SW 1271 (cell line): ENCODE measurements at regions not wholly inside any gene's neighbourhood (a gene's known extent, or its start where the extent isn't known, plus 50 kb on each side); places are given as distances from the start of the nearest gene placed in this dataset.

Source experiments
- DNase-seq, 2 experiments: peaks; one replicate each; lab custom pipeline; 2025; lab: John Stamatoyannopoulos, UW

DNA sequence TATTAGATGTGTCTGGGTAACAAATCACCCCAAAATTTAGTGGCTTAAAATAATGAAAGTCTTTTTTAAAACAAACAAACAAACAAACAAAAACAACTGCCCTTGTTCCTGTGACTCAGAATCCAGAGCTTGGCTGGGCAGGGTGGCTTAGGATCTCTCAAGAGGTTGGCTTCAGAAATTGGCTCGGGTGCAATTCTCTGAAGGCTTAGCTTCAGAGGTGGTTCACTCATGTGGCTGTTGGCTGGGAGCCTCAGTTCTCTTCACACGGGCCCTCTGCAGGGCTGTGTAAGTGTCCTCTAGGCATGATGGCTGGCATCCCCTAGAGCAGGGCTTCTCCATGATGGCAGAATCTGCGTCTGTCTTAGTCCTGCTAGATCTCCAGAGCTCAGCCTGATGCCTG is 179.9 kb upstream of the BCOR start:
- no peak for DNase-seq

DNA sequence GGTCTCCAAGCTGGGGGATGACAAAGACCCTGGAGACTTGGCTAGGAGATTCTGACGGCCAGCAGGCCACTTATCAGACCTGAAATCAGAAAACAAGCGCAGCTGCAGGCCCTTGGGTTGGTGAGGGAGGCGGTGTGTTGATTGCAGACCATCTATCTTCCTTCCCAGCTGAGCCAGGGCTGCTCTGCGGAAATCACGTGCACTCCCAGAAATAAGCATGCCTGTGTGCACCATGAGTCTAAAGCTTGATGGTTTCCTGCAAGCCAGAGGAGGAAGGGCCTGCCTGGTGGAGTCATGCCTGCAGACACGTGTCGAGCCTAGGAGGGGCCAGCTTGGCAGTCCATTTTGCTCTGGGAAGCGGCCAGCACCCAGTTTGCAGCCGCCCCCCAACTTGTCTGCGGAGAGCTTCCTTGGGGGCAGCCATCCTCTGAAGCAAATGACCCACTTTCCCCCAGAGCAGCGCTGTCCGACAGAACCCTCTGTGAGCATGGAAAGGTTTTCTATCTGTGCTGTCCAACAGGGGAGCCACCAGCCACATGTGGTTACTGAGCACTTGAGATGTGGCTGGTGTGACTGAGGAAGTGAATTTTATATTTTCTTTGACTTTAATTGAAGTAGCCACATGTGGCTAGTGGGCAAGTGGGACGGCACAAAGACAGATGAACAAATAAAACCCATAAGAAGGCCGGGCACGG is 175.7 kb upstream of the BCOR start:
- no peak for DNase-seq

DNA sequence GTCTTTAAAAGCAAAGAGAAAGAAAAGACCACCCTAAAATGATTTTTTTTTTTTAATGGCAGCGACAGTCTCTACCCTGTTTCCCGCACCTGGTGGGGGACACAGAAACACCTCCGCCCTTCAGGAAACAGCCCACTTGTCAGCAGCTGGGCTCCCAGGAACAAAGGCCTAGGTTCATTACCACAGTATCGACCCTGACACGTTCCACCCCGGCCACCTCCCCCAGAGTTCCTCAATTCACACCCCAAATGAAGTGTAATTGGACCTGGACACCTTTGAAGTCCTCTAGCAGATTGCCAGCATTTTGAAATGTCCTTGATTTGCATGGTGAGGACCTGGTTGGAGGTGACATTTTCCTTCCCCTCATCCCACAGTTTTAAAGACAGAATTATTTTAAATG is 175.0 kb upstream of the BCOR start:
- no peak for DNase-seq

DNA sequence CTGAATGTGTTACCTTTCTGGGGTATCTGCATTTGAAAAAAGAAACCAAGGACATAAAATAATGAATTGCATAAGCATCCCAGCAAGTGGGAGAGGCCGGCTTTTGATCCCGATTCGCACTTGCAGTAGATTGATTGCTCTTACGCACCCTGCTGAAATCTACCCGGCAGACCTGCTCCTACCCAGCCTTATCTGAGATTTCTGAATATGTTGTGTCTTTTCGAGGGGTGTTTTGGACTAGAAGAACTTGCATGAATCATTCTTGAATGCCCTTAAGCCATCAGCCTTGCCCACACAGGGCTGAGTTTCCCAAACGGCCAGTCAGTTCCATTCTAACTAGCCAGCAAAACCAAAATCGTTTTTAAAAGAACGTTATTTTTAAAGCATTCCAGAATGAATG is 174.4 kb upstream of the BCOR start:
- DNase-seq, result no peak

DNA sequence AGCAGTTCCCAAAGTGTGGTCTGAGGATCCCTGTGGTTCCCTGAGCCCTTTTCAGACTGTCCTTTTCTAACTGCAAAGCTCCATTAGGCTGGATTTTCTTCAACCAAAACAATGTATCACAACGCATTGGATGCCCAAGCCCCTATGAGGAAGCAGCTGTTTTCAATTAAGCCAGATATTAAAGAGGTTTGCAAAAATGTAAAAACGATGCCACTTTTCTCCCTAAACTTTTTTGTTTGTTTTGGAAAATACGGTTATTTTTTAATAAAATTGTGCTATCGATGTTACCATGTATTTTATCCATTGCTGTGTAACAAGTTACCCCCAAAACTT is 170.4 kb upstream of the BCOR start:
- no peak for DNase-seq

DNA sequence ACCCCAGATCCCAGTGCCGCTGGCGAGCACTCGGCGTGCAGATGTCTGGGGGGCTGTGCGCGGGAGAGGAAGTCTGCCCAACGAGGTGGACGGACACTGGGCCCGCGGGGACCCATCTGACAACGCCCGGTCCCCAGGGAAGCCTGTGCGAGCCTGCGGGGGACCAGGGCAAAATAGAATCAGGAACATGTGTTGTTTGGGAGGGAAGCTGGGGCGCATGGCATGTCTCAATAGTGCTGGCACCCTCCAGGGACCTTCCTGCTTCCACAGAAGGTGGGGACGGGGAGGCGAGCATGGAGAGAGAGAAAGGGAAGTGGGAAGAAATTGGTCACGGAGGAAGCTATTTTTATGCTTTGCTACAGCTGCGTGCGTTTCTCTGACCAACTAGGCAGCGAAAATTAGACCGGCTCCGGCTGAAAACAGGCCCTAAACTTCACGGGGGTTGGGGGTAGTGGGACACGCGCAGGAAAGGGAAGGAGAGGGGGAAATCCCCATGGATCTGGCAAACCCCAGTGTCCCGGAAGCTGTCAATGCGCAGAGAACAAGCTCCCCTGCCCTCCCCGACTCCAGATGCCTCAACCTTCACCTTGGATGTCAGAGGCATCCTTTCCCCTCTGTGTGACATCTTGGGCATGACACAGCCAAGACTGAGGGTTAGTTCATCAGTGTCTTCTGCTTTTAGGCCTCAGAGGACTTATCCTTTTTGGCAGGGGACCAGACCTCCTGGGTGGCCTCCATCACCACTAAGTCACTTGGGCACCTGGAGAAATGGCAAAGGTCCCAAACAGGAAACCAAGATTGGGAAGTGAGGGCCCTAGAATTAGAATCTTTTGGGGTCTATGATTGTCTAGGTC is 169.8 kb upstream of the BCOR start:
- DNase-seq, result no peak

DNA sequence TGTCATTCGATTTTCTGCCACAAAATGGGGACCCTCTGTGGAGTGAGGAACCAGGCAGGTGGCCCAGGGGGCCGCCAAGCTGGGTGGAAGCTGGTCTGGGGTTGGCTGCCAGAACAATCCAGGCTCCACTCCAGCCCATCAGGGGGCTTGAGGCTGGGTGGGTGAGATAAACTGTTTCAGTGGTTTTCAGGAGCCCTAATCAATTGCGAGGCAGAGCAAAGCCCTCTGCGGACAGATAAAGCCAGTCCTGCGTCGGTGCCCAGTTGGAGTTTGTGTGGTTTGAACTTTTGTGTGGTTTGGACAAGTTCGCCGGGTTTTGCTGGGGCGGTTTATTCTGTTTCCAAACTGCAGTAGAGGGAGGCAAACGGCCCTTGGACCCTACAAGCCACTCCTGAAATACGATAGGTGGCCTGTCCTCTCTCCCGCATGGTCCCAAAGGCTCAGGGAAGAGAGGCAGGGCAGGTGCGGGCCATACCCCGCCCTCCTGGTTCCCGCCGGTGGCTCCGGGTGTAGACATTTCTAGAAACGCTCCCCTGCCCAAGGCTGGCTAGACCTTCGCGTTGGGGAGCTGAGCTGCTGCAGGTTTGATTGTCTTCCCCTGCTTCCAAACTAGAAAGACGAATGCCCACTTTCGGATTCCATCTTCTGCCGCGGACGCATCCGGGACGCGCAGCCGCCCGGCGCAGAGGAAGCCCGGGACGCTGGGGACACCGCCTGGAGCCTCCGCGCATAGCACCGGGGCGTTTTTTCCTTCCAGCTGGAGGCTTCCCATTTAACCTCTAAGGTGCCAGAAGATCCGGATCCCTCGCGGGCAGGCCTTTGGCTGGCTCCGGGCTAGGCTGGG is 169.0 kb upstream of the BCOR start:
- peak in 1 of 2 experiments; percentile 22 for DNase-seq

DNA sequence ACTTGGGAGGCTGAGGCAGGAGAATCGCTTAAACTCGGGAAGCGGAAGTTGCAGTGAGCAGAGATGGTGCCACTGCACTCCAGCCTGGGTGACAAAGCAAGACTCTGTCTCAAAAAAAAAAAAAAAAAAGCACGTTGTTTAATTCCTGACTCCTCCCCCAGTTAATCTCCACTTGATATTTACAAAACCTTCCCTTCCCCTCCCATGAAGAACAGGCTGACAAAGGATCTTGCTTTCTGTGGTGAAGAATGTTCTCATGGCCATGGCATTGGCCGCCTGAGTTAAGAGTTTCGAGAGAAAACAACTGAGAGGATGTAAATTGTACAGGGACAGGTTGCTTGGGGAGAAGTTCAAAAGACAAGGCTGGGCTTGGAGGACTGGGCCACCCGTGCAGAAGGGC is 168.2 kb upstream of the BCOR start:
- no peak for DNase-seq

DNA sequence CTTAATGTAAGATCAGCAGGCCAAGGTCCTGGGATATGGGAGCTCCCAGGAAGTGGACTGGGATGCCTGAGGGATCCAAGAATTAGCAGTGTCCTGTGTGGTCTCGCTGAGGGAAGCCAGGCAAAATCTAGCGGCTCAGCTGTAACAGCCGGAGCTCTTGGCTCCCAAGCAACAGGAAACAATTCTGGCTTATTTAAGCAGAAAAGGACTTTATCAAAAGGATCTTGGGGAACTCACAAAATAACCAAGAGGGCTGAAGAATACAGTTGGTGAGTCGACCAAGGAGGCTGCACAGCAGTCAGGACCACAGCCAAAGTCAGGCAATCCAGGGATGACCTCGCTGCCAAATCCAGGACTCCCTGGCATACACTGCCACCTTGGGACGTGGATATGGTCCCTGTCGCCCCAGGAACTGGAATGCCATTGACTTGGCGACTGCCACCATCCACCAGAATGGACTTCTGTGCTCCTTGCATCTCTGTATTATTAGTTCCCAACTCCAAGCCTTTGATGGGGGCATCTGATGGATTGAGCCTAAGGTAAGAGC is 165.3 kb upstream of the BCOR start:
- no peak for DNase-seq

DNA sequence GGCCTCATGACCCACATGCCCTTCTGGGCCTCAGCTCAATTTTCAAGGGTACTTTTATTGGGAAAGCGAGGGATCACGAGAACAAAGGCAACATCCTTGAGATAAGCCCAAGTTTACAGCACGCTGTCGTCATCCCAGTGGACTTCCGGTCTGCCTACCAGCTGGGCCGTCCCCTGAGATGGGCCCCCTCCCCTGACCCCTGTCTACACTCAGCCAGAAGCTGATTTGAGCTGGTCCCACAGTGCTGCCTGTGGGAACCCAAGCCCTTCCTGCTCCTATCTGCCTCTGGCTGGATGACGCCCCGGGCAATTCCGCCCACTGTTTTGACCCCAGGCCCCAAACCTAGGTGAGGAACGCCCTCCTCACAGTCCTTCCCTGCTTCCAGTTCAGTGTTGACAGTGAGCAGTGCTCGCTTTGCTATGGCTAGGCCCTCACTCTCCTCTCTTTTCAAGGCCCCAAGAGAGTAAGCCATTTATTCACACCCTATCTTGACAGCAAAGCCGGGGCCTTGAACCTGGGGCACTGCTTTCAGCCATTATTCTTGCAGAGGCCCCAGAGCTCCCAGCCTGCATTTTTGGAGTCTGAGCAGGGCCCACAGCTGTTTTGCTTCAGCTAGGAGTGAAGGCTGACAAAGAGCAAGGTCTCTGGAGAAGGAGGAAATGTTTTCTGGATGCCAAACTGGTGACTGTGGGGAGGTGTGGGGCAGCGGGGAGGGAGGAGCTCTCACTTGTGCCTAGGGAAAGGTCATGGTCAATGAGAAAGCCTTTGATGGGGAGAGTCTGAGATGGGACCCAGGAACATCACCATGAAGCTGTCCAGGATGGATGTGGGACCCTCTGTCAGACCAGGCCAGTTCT is 164.6 kb upstream of the BCOR start:
- peak; percentile 3 to 9 for DNase-seq

DNA sequence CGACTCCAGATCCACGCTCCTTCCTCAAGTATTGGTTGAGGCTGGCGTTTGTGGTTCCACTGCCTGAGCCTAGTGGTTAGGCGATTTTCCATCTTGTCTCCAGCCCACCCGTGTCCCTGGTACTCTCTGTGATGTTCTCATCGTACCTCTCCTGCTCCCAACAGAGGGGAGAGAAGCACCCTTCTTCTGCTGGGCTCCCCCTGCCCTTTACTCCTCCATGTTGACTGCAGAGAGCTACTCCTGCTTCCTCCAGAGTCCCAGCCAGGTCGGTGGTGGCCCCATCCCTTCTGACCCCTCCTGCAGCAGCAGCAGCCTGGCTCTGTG is 164.0 kb upstream of the BCOR start:
- no peak for DNase-seq

DNA sequence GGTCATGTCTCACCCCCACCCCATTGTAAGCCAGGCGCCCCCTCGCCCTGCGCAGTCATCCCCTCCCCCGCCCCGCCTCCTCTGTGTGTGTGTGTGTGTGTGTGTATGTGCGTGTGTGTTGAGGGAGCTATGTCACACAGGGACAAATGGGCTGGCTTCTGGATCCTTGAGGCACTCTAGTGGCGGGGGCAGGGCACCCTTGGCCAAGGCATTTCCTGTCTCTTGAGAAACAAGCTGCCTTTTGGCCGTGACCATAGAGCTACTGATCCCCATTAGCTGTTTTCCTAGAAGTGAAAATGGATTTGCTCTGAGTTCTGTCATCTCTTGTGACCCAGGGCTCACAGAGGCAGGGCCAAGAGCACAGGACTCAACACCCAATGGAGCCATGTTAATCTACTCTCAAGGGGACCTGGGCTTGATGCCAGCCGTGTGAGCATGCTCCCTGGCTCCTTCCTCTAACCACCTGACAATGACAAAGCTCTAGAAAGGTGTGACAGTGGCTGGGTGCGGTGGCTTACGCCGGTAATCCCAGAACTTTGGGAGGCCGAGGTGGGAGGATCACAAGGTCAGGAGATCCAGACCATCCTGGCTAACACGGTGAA is 162.5 kb upstream of the BCOR start:
- DNase-seq, result no peak

DNA sequence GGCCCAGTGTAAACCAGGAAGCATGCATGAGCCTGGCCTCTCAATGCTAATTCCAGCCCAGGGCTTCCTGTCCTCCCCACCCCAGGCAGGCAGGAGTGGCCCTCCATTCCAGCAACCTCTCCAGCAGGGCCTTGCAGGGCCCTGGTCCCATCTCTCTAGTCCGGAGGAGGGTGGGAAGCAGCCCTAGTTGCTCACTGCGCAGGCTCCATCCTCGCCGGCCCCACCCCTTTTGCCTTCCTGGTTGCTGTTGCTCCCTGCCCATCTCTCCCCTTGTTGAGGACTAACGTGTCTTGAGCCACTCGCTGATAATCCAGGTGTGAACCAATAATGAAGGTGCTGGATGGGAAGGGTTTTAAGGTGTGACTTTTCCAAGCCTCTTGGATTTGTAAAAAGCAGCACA is 161.2 kb upstream of the BCOR start:
- no peak for DNase-seq

DNA sequence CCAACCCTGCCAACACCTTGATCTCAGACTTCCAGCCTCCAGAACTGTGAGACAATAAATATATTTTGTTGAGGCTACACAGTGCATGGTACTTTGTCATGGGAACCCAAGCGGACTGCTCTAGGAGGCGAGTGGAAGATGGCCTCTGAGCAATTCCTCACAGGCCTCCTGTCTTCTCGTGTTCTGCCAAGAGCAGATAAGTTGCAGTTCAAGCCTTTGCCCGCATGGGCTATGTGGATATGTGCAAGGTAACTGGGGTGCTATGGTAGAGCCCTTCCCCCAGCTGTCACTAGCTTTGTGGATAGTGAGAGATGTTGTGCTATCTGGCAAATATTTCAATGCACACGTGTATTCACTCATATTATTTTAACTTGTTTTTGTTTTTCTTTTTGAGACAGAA is 156.0 kb upstream of the BCOR start:
- DNase-seq, result no peak

DNA sequence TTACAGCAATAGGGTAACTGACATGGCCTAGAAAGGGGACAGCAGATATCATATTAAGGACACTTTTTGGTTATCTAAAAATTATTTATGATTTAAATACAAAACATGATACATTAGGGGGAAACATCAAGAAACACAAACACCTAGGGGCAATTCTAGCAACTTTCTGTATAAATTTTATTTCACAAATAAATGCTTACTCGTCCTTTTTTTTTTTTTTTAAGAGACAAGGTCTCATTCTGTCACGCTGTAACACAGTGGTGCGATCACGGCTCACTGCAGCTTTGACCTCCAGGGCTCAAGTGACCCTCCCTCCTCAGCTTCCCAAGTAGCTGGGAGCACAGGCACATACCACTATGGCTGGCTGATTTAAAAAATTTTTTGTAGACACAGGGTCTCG is 151.8 kb upstream of the BCOR start:
- DNase-seq, result no peak

DNA sequence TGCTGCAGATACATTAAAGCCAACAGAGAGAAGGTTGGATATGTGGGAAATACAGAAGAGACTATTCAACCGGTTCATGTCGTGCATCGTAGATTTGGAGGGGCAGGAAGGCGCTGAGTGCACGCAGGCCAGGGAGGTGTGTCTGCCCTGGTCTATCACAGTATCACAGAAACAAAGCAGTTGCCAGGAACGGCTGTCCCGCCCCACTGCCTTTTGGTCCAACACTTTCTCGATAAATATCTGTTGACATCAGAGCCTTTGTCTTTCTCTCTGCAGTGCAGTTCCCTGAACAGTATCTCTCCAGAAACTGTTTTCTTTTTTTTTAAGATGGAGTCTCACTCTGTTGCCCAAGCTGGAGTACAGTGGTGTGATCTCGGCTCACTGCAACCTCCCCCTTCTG is 151.1 kb upstream of the BCOR start:
- no peak for DNase-seq

DNA sequence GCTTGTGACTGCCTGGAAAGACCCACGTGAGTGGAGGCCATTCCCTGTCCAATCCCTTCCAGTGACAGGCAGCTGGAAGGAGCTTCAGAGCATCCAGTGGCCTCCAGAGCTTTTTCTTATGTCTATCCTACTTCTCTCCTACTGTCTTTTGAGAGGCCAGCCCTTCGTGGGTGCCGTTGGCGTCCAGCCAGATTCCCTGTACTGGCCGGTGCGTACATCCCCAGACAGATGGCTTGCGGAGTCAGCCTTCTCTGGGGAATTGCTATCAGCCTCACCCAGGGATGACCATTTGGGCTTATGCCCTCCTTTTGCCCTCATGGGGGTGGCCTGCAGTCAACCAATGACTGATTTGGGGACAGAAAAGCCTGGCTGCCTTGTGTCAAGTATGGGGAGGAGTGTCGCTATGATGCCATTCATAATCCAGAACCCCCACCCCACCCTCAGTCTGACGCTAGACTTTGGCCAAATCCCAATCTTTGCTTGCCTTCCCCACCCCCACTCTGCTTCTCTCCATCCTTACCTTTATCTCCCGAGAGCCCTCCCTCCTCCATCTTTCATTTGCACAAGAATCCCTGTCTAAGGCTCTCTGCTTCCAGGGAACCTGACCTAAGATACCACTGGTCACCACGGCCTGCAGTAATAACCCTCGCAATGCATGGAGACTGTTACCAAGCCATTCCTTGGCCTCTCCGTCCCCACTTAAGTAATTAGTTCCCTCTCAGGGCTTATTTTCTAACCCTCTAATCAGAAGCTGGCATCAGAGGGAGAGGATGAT is 150.3 kb upstream of the BCOR start:
- no peak for DNase-seq

DNA sequence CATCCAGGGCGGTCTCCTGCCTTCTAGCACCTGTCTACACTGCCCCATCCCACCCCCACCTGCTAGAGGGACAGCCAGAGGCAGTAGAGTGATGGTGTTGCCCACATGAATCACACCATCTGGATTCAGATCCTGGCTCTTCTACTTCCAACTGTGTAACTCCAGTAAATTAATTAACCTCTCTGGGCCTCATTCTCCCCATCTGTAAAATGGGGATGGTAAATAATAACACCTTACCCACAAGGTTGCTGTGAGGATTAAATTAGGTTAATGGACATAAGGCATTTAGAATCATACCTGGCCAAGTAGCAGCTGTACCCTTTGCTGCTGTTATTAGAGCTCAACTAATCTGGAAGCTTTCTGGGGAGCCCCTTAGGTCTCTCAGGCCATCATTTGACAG is 149.6 kb upstream of the BCOR start:
- DNase-seq, result no peak

DNA sequence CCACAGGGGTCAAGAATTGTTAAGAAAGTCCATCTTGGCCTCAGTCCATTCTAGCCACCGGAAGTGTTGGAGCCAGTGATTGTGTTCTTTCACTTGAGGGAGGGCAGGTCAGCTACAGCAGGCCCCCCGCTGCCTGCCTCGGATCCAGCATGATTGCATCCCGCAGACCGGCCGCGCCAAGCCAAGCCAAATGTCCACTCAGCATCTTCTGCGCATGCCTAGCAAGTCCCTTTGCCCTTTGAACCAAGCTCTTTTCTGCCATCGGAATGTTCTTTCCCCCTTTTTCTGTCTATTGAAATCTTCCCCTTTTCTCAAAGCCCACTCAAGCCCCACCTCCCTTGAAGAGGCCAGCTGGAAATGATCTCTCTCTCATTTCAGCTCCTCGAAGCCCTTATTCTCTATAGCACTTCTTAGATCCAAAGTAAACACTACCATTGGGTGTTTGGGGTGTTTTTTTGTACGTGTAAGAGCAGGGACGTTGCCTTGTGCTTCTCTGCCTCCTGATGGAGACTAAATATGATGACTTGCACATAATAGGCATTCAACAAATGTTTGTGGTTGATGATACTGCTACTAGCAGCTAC is 147.8 kb upstream of the BCOR start:
- no peak for DNase-seq

DNA sequence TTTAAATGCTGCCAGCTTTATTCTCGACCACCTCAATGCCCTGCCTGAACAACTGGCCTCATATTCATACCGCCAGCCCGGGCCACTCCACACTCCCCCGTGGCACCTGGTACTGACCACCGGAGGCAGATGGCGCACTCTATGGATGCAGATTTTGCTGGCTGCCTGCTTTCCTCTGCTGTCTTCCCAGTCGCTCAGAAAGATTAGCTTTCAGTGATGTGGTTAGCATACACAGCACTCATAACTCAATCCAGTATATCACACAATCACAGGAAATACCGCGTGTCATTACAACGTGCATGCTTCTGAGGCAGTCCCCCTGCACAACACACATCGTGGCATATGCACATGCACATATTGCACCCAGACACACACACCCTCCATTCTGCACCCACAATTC is 147.2 kb upstream of the BCOR start:
- DNase-seq, result no peak
